Liver (tissue), 8 donors: ENCODE measurements at regions not wholly inside any gene's neighbourhood (a gene's known extent, or its start where the extent isn't known, plus 50 kb on each side); places are given as distances from the start of the nearest gene placed in this dataset.

ENCODE experiments used
- DNase-seq: peaks from one replicate; pipeline ENCODE4 v3.0.0-alpha.2; 2017; ENCODE audit warnings: low spot score
- H3K27ac ChIP-seq, 2 donors: one replicate each; pipeline ENCODE4 v1.7.0; 2013; ENCODE audit warnings: inconsistent platforms in 2 of 2, low read length in 2 of 2, control low read depth in 1 of 2, low read depth in 1 of 2, mild to moderate bottlenecking in 1 of 2
- H3K27me3 ChIP-seq, 4 donors: one replicate each; pipeline versions ENCODE4 v1.6.1 to v1.7.0; 2013; ENCODE audit warnings: low read length in 3 of 4, inconsistent platforms in 1 of 4, mild to moderate bottlenecking in 1 of 4, moderate library complexity in 1 of 4; ENCODE audit not compliant: control insufficient read depth in 4 of 4, insufficient read depth in 4 of 4
- H3K36me3 ChIP-seq, 4 donors: one replicate each; pipeline versions ENCODE4 v1.6.1 to v1.7.0; 2013; ENCODE audit warnings: low read length in 3 of 4, mild to moderate bottlenecking in 3 of 4, low read depth in 1 of 4, moderate library complexity in 1 of 4; ENCODE audit not compliant: control insufficient read depth in 4 of 4, insufficient read depth in 3 of 4
- H3K4me1 ChIP-seq, 4 donors: one replicate each; pipeline versions ENCODE4 v1.6.1 to v1.7.0; 2013; ENCODE audit warnings: low read length in 3 of 4, mild to moderate bottlenecking in 3 of 4, moderate library complexity in 1 of 4; ENCODE audit not compliant: control insufficient read depth in 4 of 4, insufficient read depth in 4 of 4
- H3K4me3 ChIP-seq, 3 donors: one replicate each; pipeline versions ENCODE4 v1.6.1 to v1.7.0; 2013; ENCODE audit warnings: low read length in 3 of 3, control low read depth in 1 of 3, low read depth in 1 of 3, mild to moderate bottlenecking in 1 of 3
- H3K9ac ChIP-seq, 2 donors: one replicate each; pipeline ENCODE4 v1.7.0; 2013; ENCODE audit warnings: low read length in 2 of 2, mild to moderate bottlenecking in 2 of 2, moderate library complexity in 2 of 2, control low read depth in 1 of 2, low read depth in 1 of 2
- H3K9me3 ChIP-seq, 4 donors: one replicate each; pipeline versions ENCODE4 v1.6.1 to v1.7.0; 2013; ENCODE audit warnings: low read length in 3 of 4; ENCODE audit not compliant: control insufficient read depth in 4 of 4
- ATF3 ChIP-seq: IDR thresholded peaks from 2 replicates; pipeline ENCODE4 v1.6.1; 2016; ENCODE audit warnings: antibody characterized with exemption
- CTCF ChIP-seq: fragments of 150-350 bp; IDR thresholded peaks from 2 replicates; pipeline ENCODE4 v1.5.1; 2017; ENCODE audit warnings: improper control_type of control experiment, low read depth, low read length; ENCODE audit not compliant: missing input control
- EGR1 ChIP-seq, 2 donors: IDR thresholded peaks; 2 replicates each; pipeline ENCODE4 v1.6.1; 2016 to 2018; ENCODE audit warnings: antibody characterized with exemption in 2 of 2, low read depth in 2 of 2
- FOXA1 ChIP-seq: IDR thresholded peaks from 2 replicates; pipeline ENCODE4 v1.6.1; 2016; ENCODE audit warnings: antibody characterized with exemption
- FOXA2 ChIP-seq: IDR thresholded peaks from 2 replicates; pipeline ENCODE4 v1.6.1; 2016; ENCODE audit warnings: antibody characterized with exemption
- GABPA ChIP-seq, 2 donors: IDR thresholded peaks in 1 of 2; conservative IDR thresholded peaks in 1 of 2; 2 replicates each; pipeline ENCODE4 v1.6.1; 2016; ENCODE audit warnings: antibody characterized with exemption in 2 of 2, mild to moderate bottlenecking in 1 of 2, moderate library complexity in 1 of 2
- HNF4A ChIP-seq, 2 donors: conservative IDR thresholded peaks; 2 replicates each; pipeline ENCODE4 v1.6.1; 2016; ENCODE audit warnings: antibody characterized with exemption in 2 of 2, mild to moderate bottlenecking in 2 of 2
- HNF4G ChIP-seq: IDR thresholded peaks from 2 replicates; pipeline ENCODE4 v1.6.1; 2016; ENCODE audit warnings: antibody characterized with exemption
- JUND ChIP-seq, 2 donors: IDR thresholded peaks; 2 replicates each; pipeline ENCODE4 v1.6.1; 2016; ENCODE audit warnings: antibody characterized with exemption in 2 of 2
- MAX ChIP-seq: IDR thresholded peaks from 2 replicates; pipeline ENCODE4 v1.6.1; 2016; ENCODE audit warnings: antibody characterized with exemption
- NR2F2 ChIP-seq: IDR thresholded peaks from 2 replicates; pipeline ENCODE4 v1.6.1; 2016; ENCODE audit warnings: antibody characterized with exemption
- RAD21 ChIP-seq, 2 donors: IDR thresholded peaks; 2 replicates each; pipeline ENCODE4 v1.6.1; 2016; ENCODE audit warnings: antibody characterized with exemption in 2 of 2, mild to moderate bottlenecking in 2 of 2
- REST ChIP-seq: IDR thresholded peaks from 2 replicates; pipeline ENCODE4 v1.6.1; 2016; ENCODE audit warnings: antibody characterized with exemption, mild to moderate bottlenecking
- RXRA ChIP-seq, 2 donors: IDR thresholded peaks; 2 replicates each; pipeline ENCODE4 v1.6.1; 2017 to 2018; ENCODE audit warnings: antibody characterized with exemption in 2 of 2, mild to moderate bottlenecking in 1 of 2
- SP1 ChIP-seq: IDR thresholded peaks from 2 replicates; pipeline ENCODE4 v1.6.1; 2018; ENCODE audit warnings: antibody characterized with exemption, mild to moderate bottlenecking
- TAF1 ChIP-seq: conservative IDR thresholded peaks from 2 replicates; pipeline ENCODE4 v1.6.1; 2016; ENCODE audit warnings: antibody characterized with exemption, mild to moderate bottlenecking
- YY1 ChIP-seq: IDR thresholded peaks from 2 replicates; pipeline ENCODE4 v1.6.1; 2016; ENCODE audit warnings: antibody characterized with exemption, mild to moderate bottlenecking
- ZBTB33 ChIP-seq: IDR thresholded peaks from 2 replicates; pipeline ENCODE4 v1.6.1; 2016; ENCODE audit warnings: antibody characterized with exemption
- WGBS: extraction: QIAGEN DNeasy Blood & Tissue Kit; methylation state at CpG from one replicate; pipeline ENCODE4 v1.1.7; 2013; 5-methylcytosine and 5-hydroxymethylcytosine counted together
- donor health status: healthy.
- donor health status: healthy.
- donor health status: healthy.
- donor health status: healthy.
- donor health status: healthy.

- 77% methylated on average over 6 of the region's 6 CpGs for WGBS
- no peaks in the 10 kb centered on the region for H3K4me1 ChIP-seq
- H3K27ac ChIP-seq: no peak overlapping the region
Measured at GRCh38 chr5:158058208-158059120, 199.5 kb upstream of the CLINT1 start.

GRCh38 chr5:158056130-158056825, 197.3 kb upstream of the CLINT1 start:
- H3K36me3 ChIP-seq: no peaks in the 10 kb centered on the region
- H3K4me1 ChIP-seq: no peaks in the 10 kb centered on the region
- H3K9me3 ChIP-seq: no peaks in the 10 kb centered on the region
- H3K27ac ChIP-seq: no peak overlapping the region
- TF ChIP-seq ZBTB33: no peak
- no peak for TF ChIP-seq HNF4A (conservative IDR thresholded peaks at IDR 0.05)
- no peak for TF ChIP-seq FOXA1
- no peak for TF ChIP-seq CTCF
- no peak for TF ChIP-seq YY1
- no peak for TF ChIP-seq GABPA (IDR thresholded peaks at IDR 0.05 in 1 of 2, conservative IDR thresholded peaks at IDR 0.05 in 1 of 2)
- no peak for TF ChIP-seq TAF1
- TF ChIP-seq NR2F2: no peak
- no peak for TF ChIP-seq RAD21 (IDR thresholded peaks at IDR 0.05)
- no peak for TF ChIP-seq MAX
- no peak for TF ChIP-seq EGR1 (IDR thresholded peaks at IDR 0.05; ENCODE audit: low read depth in 2 of 2)
- TF ChIP-seq ATF3: no peak
- TF ChIP-seq JUND (IDR thresholded peaks at IDR 0.05): no peak
- no peak for TF ChIP-seq HNF4G
- TF ChIP-seq REST: no peak
- no peak for TF ChIP-seq SP1
- TF ChIP-seq RXRA (IDR thresholded peaks at IDR 0.05): no peak
- TF ChIP-seq FOXA2: no peak
- no peak overlapping the region for H3K9ac ChIP-seq
- H3K27me3 ChIP-seq: no peaks in the 10 kb centered on the region
- H3K4me3 ChIP-seq: no peak overlapping the region
- WGBS: 88% methylated on average over 5 of the region's 5 CpGs
- no peak for DNase-seq

More at GRCh38 chr5:158058208-158059120, 199.5 kb upstream of the CLINT1 start:
- TF ChIP-seq RXRA (IDR thresholded peaks at IDR 0.05): no peak
- no peaks in the 10 kb centered on the region for H3K36me3 ChIP-seq
- no peak for DNase-seq
- H3K9ac ChIP-seq: no peak overlapping the region
- H3K27me3 ChIP-seq: no peaks in the 10 kb centered on the region
- H3K4me3 ChIP-seq: no peak overlapping the region
- H3K9me3 ChIP-seq: no peaks in the 10 kb centered on the region
